ENCODE measurements at regions not wholly inside any gene's neighbourhood (a gene's known extent, or its start where the extent isn't known, plus 50 kb on each side); places are given as distances from the start of the nearest gene placed in this dataset.

GRCh38 chr12:115857160-115857920, 420.2 kb downstream of the MED13L start:
- DNase-seq: no peak

- DNase-seq: no peak
Observed at GRCh38 chr12:115852054-115852453, 425.4 kb downstream of the MED13L start.

GRCh38 chr12:115850957-115851356, 426.5 kb downstream of the MED13L start:
- no peak for DNase-seq

GRCh38 chr12:115849262-115849943, 428.1 kb downstream of the MED13L start:
- no peak for DNase-seq

GRCh38 chr12:115847398-115847797, 430.1 kb downstream of the MED13L start:
- no peak for DNase-seq

- no peak for DNase-seq
Observed at GRCh38 chr12:115846516-115846915, 431.0 kb downstream of the MED13L start.

GRCh38 chr12:115840159-115840558, 437.3 kb downstream of the MED13L start:
- no peak for DNase-seq

- DNase-seq: no peak
Observed at GRCh38 chr12:115838952-115839351, 438.5 kb downstream of the MED13L start.

GRCh38 chr12:115837220-115837619, 440.3 kb downstream of the MED13L start:
- DNase-seq: no peak

- DNase-seq: no peak
Observed at GRCh38 chr12:115835445-115835844, 442.0 kb downstream of the MED13L start.

- DNase-seq: no peak
Observed at GRCh38 chr12:115833704-115834103, 443.8 kb downstream of the MED13L start.

GRCh38 chr12:115830633-115831032, 446.9 kb downstream of the MED13L start:
- DNase-seq: no peak

- no peak for DNase-seq
Observed at GRCh38 chr12:115830070-115830469, 447.4 kb downstream of the MED13L start.

GRCh38 chr12:115828168-115828567, 449.3 kb downstream of the MED13L start:
- DNase-seq: no peak

- no peak for DNase-seq
Observed at GRCh38 chr12:115824936-115825602, 452.4 kb downstream of the MED13L start.

GRCh38 chr12:115823635-115824034, 453.9 kb downstream of the MED13L start:
- no peak for DNase-seq

- DNase-seq: no peak
Observed at GRCh38 chr12:115820656-115821055, 456.8 kb downstream of the MED13L start.

GRCh38 chr12:115818973-115819372, 458.5 kb downstream of the MED13L start:
- no peak for DNase-seq

GRCh38 chr12:115817389-115817788, 460.1 kb downstream of the MED13L start:
- no peak for DNase-seq

GRCh38 chr12:115815924-115816323, 461.6 kb downstream of the MED13L start:
- DNase-seq: no peak

GRCh38 chr12:115813256-115813655, 464.2 kb downstream of the MED13L start:
- no peak for DNase-seq

GRCh38 chr12:115811929-115812328, 465.6 kb downstream of the MED13L start:
- no peak for DNase-seq

- no peak for DNase-seq
Observed at GRCh38 chr12:115811045-115811444, 466.4 kb downstream of the MED13L start.
